Activated CD4-positive, alpha-beta T cell treated with anti-CD3 and anti-CD28 coated beads, Interleukin-2, amount 10 ng/mL, durations not matched to agents 7 days and 5 days (primary cell): ENCODE measurements at regions not wholly inside any gene's neighbourhood (a gene's known extent, or its start where the extent isn't known, plus 50 kb on each side); places are given as distances from the start of the nearest gene placed in this dataset.

Experiments used
- CTCF ChIA-PET: fragments of 350-600 bp; sonication (Branson Sonifier 250); formaldehyde crosslinking; loops from one replicate; lab custom pipeline; 2021; ENCODE audit warnings: antibody characterized with exemption; lab: Charles Lee
- POLR2A ChIA-PET: fragments of 350-600 bp; sonication (Branson Sonifier 250); formaldehyde crosslinking; loops from one replicate; lab custom pipeline; 2021; ENCODE audit warnings: antibody characterized with exemption; lab: Charles Lee
- DNase-seq: peaks from one replicate; pipeline ENCODE4 v3.0.0-alpha.2; 2020
- H3K27ac Mint-ChIP-seq: one replicate; pipeline ENCODE4 v1.8.0; 2021; ENCODE audit warnings: mild to moderate bottlenecking, moderate library complexity, mixed read lengths
- H3K27me3 Mint-ChIP-seq: one replicate; pipeline ENCODE4 v1.8.0; 2021; ENCODE audit warnings: mixed read lengths
- H3K36me3 Mint-ChIP-seq: one replicate; pipeline ENCODE4 v1.8.0; 2021; ENCODE audit warnings: low read depth, mixed read lengths
- H3K4me1 Mint-ChIP-seq: one replicate; pipeline ENCODE4 v1.8.0; 2021; ENCODE audit warnings: mixed read lengths
- H3K4me3 Mint-ChIP-seq: one replicate; pipeline ENCODE4 v1.8.0; 2021; ENCODE audit warnings: mild to moderate bottlenecking, moderate library complexity, mixed read lengths
- H3K9me3 Mint-ChIP-seq: one replicate; pipeline ENCODE4 v1.8.0; 2021; ENCODE audit warnings: mixed read lengths

DNA sequence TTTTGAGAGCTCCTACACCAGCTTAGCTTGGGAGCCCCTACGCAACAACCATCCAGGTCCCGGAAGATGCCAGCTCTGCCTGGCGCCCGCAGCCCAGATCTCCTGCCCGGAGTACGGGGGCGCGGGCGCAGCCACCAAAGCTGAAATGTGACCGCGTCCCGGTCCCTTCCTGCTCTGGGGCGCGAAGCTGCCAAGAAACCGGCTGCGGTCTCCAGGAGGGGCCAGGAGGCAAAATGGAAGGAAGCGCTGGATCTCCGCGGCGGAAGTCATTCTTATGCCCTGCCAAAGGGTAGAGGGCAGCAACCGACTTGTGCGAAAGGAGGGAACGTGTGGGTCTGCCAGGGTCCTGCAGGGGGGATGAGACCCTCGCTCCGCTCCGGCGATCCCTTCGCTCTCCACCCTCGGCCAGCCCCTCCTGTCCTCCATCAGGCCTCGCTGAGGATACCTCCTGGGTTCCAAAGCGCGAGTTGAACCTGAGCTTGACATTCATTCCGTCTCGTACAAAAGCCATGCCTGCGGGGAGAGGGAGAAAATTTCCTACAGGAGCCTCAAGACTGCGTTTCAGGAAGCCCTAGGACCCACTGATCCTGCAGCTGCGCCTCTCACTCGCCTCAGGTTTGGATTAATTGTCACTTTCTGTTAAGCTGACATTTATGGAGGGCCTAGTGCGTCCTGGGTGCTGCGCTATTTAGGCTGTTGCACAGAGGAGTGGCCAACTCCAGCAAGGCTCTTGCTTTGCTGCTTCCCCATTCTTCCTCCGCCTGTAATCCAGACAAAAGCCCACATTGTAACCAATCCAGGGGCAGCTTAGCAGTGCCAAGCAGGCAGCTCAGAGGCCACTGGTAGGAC is 98.3 kb upstream of the VGLL3 start:
- H3K4me3 Mint-ChIP-seq: peak overlapping the region; percentile 70
- peak overlapping the region; percentile 36 for H3K27ac Mint-ChIP-seq
- peak; percentile 13 for DNase-seq
- no peaks in the 10 kb centered on the region for H3K36me3 Mint-ChIP-seq
- peaks cover 15% of the 10 kb centered on the region for H3K4me1 Mint-ChIP-seq
- H3K9me3 Mint-ChIP-seq: no peaks in the 10 kb centered on the region
- peaks cover 5% of the 10 kb centered on the region for H3K27me3 Mint-ChIP-seq
- ChIA-PET POLR2A (no interaction called here), CTCF (no interaction called here)

DNA sequence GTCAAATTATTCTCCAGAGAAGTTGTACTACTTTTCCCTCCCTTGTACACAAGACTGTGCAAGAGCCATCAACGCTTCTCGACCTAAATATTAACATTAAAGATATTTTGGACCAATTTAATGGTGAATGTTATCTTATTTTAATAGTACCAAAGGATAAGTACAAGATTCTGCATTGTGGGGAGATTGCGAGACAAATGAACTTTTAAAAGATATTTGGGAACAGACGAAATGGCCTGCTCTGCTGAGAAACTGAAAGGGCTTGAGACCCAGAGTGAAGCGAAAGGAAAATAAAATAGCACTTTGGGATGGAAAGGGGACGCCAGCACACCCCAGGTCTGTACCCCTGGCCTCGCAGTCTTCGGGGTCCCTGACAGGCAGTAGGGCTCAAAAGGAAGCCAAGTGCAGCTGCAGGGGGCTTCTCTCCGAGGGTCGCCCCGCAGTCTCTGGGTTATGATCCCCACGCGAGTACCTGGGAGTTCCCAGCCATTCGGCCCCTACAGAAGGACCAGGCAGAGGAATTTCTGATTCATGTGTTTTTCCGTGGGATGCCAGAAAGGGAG is 97.6 kb upstream of the VGLL3 start:
- ChIA-PET CTCF (no interaction called here), POLR2A (no interaction called here)
- Mint-ChIP-seq H3K4me3 (peak overlapping the region; percentile 70), H3K36me3 (no peaks in the 10 kb centered on the region), H3K4me1 (peaks cover 15% of the 10 kb centered on the region), H3K9me3 (no peaks in the 10 kb centered on the region), H3K27ac (peak overlapping the region; percentile 36), H3K27me3 (peaks cover 5% of the 10 kb centered on the region)
- DNase-seq: no peak

DNA sequence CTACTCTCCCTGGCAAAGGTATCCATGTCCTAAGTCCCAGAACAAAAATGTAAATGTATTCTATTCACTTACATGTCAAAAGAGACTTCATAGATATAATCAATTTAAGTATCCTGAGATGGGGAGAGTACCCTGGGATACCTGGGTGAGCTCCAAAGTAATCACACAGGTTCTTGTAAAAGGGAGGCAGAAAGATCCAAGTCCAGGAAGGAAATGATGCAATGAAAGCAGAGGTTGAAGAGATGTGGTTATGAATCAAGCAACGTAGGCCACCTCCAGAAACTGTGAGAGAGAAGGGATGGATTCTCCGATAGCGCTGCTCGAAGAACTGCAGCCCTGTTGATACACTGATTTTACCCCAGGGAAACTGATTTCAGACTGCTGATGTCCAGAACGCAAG is 93.9 kb upstream of the VGLL3 start:
- CTCF ChIA-PET: interaction anchor here (0.8 kb wide), 1 partner anchor 12 kb away, joined by 3 read pairs; no protein-coding TSS in a partner anchor
- H3K27ac Mint-ChIP-seq: no peak overlapping the region

DNA sequence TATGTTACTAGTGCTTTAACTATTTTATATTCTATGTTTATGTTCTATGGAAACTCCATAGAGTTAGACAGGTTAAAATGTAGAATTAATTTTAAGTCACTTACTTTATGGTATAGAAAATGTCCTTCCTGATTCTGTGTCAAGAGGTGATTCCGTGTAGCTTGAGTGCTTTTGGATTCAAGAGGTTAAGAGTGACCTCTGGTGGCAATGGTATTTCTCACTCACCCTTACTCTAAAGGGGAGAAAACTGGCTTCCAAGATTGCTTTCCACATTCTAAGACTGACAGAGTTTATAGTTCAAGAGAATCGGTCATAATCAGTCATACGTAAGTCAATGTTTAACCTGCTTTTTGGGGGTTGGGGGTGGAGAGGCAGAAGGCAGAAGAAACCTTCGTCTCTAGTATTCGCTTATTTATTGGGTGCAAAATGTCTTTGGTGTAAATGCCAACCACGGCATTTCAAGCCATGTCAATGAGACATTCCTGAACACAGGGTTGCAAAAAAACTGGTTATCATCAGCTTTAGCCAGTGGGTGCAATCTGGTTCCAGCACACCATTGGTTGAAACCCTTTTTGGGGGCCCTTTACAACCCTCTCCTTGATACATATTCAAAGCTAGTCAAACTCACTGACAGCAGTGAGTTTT is 92.0 kb upstream of the VGLL3 start:
- no peak for DNase-seq
- H3K4me1 Mint-ChIP-seq: peaks cover 7% of the 10 kb centered on the region
- ChIA-PET CTCF (no interaction called here), POLR2A (no interaction called here)
- H3K27ac Mint-ChIP-seq: no peak overlapping the region
- H3K4me3 Mint-ChIP-seq: no peak overlapping the region
- no peaks in the 10 kb centered on the region for H3K9me3 Mint-ChIP-seq
- H3K27me3 Mint-ChIP-seq: no peaks in the 10 kb centered on the region
- H3K36me3 Mint-ChIP-seq: no peaks in the 10 kb centered on the region

More for the DNA sequence above, 93.9 kb upstream of the VGLL3 start:
- H3K4me3 Mint-ChIP-seq: no peak overlapping the region
- no peak for DNase-seq
- H3K9me3 Mint-ChIP-seq: no peaks in the 10 kb centered on the region
- H3K4me1 Mint-ChIP-seq: peaks cover 15% of the 10 kb centered on the region
- H3K27me3 Mint-ChIP-seq: peaks cover 3% of the 10 kb centered on the region
- POLR2A ChIA-PET: no interaction called here
- H3K36me3 Mint-ChIP-seq: no peaks in the 10 kb centered on the region

DNA sequence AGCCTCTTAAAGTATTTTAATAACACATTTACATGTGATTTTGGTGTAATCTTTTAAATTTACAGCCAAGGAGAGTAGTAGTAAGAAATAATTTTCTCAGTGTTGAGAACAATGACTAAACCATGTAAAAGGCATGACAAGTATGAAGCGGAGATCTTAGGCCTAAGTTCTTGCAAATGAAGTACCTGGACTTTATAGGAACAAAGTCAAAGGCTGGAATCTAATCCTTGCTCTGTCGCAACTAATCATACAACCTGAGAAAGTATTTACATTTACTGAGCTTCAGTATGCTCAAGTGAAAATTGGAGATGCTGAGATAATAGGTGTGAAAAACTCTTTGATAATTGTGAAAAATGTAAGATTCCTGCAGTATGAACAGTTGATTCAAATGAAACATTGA is 86.4 kb upstream of the VGLL3 start:
- Mint-ChIP-seq H3K27me3 (no peaks in the 10 kb centered on the region), H3K9me3 (no peaks in the 10 kb centered on the region), H3K4me1 (no peaks in the 10 kb centered on the region), H3K4me3 (no peak overlapping the region), H3K36me3 (no peaks in the 10 kb centered on the region), H3K27ac (no peak overlapping the region)
- ChIA-PET POLR2A (no interaction called here), CTCF (no interaction called here)
- DNase-seq: no peak

DNA sequence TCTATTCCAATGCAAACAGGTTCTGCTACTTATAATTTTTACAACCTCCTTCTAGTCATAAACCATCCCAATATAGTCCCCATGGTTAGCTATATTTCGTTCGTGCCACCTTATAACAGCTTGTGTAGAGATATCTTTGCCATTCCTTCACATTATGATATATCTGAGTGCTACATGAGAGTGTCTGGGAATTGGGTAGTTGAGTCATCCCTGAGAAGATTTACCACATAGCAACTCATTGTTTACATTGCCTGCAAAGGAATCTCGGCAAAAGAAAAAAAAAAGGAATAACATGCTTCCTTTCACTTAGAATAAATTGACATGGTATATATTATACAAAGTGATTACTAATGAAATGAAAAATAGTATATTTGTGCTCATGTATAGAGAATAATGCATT is 86.0 kb upstream of the VGLL3 start:
- no peak for DNase-seq
- Mint-ChIP-seq H3K4me1 (no peaks in the 10 kb centered on the region), H3K36me3 (no peaks in the 10 kb centered on the region), H3K27ac (no peak overlapping the region), H3K4me3 (no peak overlapping the region), H3K9me3 (no peaks in the 10 kb centered on the region), H3K27me3 (no peaks in the 10 kb centered on the region)
- ChIA-PET POLR2A (no interaction called here), CTCF (no interaction called here)

DNA sequence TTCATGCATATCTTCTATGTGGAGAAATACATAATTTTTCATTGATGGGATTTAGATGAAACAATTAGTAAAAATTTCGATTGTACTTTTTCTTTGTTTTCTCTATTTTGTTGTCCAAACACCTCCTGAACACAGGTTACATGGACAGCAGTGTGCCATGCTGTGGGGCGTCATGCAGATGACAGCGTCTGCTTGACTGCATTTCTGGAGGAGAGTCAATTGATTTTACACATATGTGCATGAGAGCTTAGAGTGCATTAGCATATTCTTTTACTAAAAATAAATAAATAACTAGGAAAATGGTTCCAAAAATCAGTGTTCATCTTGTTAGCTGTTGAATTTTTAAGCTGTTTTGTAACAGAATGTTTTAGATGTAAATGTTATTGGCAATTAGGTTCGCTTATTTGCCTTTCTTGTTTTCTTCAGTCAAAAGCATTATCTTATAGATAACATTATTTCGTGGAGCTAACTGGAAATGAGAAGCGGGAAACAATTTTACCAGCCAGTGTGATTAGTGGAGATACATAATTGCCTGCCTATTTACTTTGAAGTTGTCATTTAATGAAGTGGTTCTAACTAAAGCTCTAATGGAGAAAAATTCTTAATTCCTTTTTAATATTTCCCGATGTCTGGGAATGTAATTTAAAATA is 82.7 kb upstream of the VGLL3 start:
- ChIA-PET POLR2A (no interaction called here), CTCF (no interaction called here)
- H3K4me1 Mint-ChIP-seq: no peaks in the 10 kb centered on the region
- no peaks in the 10 kb centered on the region for H3K9me3 Mint-ChIP-seq
- DNase-seq: no peak
- no peaks in the 10 kb centered on the region for H3K27me3 Mint-ChIP-seq
- H3K4me3 Mint-ChIP-seq: no peak overlapping the region
- no peak overlapping the region for H3K27ac Mint-ChIP-seq
- H3K36me3 Mint-ChIP-seq: no peaks in the 10 kb centered on the region

DNA sequence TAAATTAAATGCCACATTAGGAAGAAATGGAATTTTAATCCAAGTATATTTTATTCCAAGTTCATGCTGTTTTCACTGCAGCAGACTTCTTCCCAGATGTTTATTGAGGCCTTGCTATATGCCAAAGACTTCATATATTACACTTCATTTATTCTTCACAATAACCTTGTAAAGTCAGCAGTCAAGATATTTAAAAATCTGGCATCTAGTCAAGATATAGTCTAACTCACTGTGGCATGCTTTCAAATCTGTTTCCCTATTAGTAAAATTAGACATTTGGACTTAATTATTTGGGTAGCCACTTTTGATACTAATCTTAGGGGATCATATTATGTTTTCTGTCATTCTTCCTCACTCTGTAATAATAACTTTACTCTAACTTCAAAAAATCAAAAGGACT is 81.5 kb upstream of the VGLL3 start:
- no peak overlapping the region for H3K27ac Mint-ChIP-seq
- H3K4me1 Mint-ChIP-seq: no peaks in the 10 kb centered on the region
- no peak overlapping the region for H3K4me3 Mint-ChIP-seq
- ChIA-PET CTCF (no interaction called here), POLR2A (no interaction called here)
- H3K27me3 Mint-ChIP-seq: no peaks in the 10 kb centered on the region
- no peak for DNase-seq
- no peaks in the 10 kb centered on the region for H3K36me3 Mint-ChIP-seq
- H3K9me3 Mint-ChIP-seq: no peaks in the 10 kb centered on the region

DNA sequence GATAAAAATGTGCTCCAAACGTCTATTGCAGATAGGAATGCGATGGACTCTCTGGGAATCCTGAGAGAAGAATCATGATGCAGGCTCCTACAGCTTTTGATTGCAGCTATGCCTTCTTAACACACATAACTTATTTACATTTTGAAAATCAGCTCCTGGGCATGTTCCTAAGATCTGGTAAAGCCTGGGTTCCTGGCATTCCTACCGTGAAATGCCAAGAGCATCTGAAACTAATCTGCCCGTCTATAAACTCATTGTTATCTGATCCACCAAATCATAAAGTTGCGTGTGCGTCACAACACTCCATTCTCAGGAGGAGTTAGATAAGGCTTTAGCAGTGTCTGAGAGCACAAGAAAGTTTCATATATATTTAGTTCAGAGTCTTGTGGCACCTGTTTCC is 79.0 kb upstream of the VGLL3 start:
- no peak overlapping the region for H3K27ac Mint-ChIP-seq
- DNase-seq: no peak
- CTCF ChIA-PET: no interaction called here
- H3K27me3 Mint-ChIP-seq: no peaks in the 10 kb centered on the region
- H3K9me3 Mint-ChIP-seq: no peaks in the 10 kb centered on the region
- POLR2A ChIA-PET: no interaction called here
- H3K4me3 Mint-ChIP-seq: no peak overlapping the region
- H3K4me1 Mint-ChIP-seq: no peaks in the 10 kb centered on the region
- no peaks in the 10 kb centered on the region for H3K36me3 Mint-ChIP-seq

DNA sequence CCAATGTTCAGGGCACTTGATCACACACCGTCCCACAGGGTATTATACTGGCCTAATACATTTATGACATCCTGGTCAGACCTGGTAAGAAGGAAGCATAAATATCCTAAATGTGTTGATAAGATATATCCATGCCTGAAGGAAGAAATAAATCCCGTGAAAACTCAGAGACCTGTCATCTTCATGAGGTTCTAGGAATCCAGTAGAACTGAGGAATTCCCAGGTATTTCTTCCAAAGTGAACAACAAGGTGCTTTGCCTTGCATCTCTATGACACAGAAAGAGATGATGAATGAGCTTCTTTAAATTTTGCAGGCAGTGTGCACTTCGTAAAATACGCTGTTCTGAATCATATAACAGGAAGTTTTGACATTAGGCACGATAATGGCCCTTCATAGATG is 78.1 kb upstream of the VGLL3 start:
- no peaks in the 10 kb centered on the region for H3K4me1 Mint-ChIP-seq
- POLR2A ChIA-PET: no interaction called here
- no peaks in the 10 kb centered on the region for H3K36me3 Mint-ChIP-seq
- H3K9me3 Mint-ChIP-seq: no peaks in the 10 kb centered on the region
- CTCF ChIA-PET: no interaction called here
- no peak overlapping the region for H3K4me3 Mint-ChIP-seq
- no peaks in the 10 kb centered on the region for H3K27me3 Mint-ChIP-seq
- H3K27ac Mint-ChIP-seq: no peak overlapping the region
- no peak for DNase-seq

DNA sequence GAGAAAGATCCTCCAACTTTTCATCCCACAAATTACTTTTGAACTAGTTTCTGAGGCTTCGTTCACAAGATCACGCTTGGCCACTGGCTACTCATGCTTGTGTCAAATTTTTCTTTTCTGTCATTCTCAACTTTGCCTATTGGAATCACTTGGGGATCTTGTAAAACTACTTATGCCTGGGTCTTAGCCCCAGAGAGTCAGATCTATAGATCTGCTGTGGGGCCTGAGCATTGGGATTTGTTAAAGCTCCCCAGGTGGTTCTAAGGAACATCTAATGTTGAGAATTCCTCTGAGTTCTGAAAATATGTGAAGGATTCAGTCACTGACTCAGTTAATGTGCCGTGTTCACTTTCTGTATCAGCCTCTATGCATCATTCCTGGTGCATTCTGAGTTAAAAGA is 71.7 kb upstream of the VGLL3 start:
- no peak for DNase-seq
- no peaks in the 10 kb centered on the region for H3K36me3 Mint-ChIP-seq
- CTCF ChIA-PET: no interaction called here
- POLR2A ChIA-PET: no interaction called here
- no peak overlapping the region for H3K27ac Mint-ChIP-seq
- H3K27me3 Mint-ChIP-seq: peaks cover 2% of the 10 kb centered on the region
- H3K9me3 Mint-ChIP-seq: no peaks in the 10 kb centered on the region
- no peak overlapping the region for H3K4me3 Mint-ChIP-seq
- no peaks in the 10 kb centered on the region for H3K4me1 Mint-ChIP-seq

DNA sequence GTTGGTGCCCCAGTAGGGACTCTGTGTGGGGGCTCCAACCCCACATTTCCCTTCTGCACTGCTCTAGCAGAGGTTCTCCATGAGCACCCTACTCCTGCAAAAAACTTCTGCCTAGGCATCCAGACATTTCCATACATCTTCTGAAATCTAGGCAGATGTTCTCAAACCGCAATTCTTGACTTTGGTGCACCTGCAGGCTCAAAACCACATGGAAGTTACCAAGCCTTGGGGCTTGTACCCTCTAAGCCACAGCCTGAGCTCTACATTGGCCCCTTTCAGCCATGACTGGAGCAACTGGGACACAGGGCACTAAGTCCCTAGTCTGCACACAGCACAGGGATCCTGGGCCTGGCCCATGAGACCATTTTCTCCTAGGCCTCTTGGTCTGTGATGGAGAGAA is 66.5 kb upstream of the VGLL3 start:
- Mint-ChIP-seq H3K4me1 (no peaks in the 10 kb centered on the region), H3K4me3 (no peak overlapping the region), H3K36me3 (no peaks in the 10 kb centered on the region), H3K27ac (no peak overlapping the region), H3K9me3 (no peaks in the 10 kb centered on the region), H3K27me3 (no peaks in the 10 kb centered on the region)
- DNase-seq: no peak
- CTCF ChIA-PET: no interaction called here
- POLR2A ChIA-PET: no interaction called here

DNA sequence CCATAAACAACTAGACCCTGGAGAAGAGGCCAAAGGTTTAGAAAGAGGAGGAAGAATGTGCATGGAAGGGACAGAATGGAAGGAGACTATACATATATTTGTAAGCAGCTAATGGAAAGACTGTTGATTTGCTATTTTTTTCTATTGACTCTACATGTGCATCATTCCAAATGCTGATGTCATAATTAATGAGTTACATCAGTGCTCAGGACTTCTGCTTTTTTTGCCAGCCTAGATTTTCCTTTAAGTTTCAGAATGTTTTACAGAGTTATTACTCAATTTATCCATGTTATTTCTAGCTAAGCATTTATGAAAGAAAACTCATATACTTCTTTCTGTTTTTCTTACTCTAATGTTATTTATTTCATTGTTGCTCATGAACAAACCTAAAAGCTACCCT is 62.6 kb upstream of the VGLL3 start:
- Mint-ChIP-seq H3K27me3 (no peaks in the 10 kb centered on the region), H3K4me3 (no peak overlapping the region), H3K36me3 (no peaks in the 10 kb centered on the region), H3K27ac (no peak overlapping the region), H3K4me1 (no peaks in the 10 kb centered on the region), H3K9me3 (no peaks in the 10 kb centered on the region)
- CTCF ChIA-PET: no interaction called here
- POLR2A ChIA-PET: no interaction called here
- DNase-seq: no peak
